ENCODE measurements at regions not wholly inside any gene's neighbourhood (a gene's known extent, or its start where the extent isn't known, plus 50 kb on each side); places are given as distances from the start of the nearest gene placed in this dataset.

DNA sequence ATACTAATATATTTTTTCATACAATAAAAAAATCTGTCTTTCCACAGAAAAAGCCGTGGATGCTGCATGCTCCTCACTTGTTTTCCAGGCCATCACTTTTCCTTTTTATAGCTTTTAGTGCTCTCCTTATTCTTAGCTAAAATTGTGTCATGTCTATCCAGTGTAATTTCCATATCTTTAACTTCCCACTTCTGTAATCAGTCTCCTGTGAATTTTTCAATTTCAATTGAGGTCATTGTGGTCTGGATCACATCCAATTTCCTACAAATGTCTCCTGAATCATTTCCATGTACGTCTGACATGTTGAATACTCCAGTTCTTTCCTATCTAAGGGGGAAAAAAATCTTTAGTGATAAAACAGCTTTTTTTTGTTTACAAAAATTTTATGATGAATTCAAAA, 838.2 kb upstream of the B3GALT2 start:
- Histone ChIP-seq H3K79me2 (ENCODE audit: insufficient read depth, low read length) (no peaks in the 10 kb centered on the region), H3K9ac (ENCODE audit: low read length) (no peak overlapping the region), H2AFZ (ENCODE audit: low read length) (0 out of 2 replicates have a peak overlapping the region, but pooled peaks have one; percentile 16), H3K9me3 (ENCODE audit: low read length) (peaks cover 2% of the 10 kb centered on the region; the same call in 1 of the 2 replicates), H3K4me3 (ENCODE audit: low read depth, low read length, poor library complexity, severe bottlenecking) (no peak overlapping the region), H3K4me1 (ENCODE audit: insufficient read depth, low read length, severe bottlenecking) (peaks cover 5% of the 10 kb centered on the region), H3K36me3 (ENCODE audit: insufficient read depth, low read length) (no peaks in the 10 kb centered on the region), H3K4me2 (ENCODE audit: low read length) (no peak overlapping the region), H4K20me1 (ENCODE audit: insufficient read depth, low read length) (no peaks in the 10 kb centered on the region), H3K27me3 (ENCODE audit: insufficient read depth, low read length) (no peaks in the 10 kb centered on the region), H3K27ac (ENCODE audit: low read depth, low read length, poor library complexity, severe bottlenecking) (no peak overlapping the region), H3K9me2 (ENCODE audit: low read depth, low read length) (no peaks in the 10 kb centered on the region), H3F3A (ENCODE audit: insufficient read depth, low read length) (no peaks in the 10 kb centered on the region)
- TF ChIP-seq EZH2 (IDR thresholded peaks at IDR 0.05; ENCODE audit: borderline replicate concordance, low read length): no peak
- TF ChIP-seq, protein P1, sequence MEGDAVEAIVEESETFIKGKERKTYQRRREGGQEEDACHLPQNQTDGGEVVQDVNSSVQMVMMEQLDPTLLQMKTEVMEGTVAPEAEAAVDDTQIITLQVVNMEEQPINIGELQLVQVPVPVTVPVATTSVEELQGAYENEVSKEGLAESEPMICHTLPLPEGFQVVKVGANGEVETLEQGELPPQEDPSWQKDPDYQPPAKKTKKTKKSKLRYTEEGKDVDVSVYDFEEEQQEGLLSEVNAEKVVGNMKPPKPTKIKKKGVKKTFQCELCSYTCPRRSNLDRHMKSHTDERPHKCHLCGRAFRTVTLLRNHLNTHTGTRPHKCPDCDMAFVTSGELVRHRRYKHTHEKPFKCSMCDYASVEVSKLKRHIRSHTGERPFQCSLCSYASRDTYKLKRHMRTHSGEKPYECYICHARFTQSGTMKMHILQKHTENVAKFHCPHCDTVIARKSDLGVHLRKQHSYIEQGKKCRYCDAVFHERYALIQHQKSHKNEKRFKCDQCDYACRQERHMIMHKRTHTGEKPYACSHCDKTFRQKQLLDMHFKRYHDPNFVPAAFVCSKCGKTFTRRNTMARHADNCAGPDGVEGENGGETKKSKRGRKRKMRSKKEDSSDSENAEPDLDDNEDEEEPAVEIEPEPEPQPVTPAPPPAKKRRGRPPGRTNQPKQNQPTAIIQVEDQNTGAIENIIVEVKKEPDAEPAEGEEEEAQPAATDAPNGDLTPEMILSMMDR (IDR thresholded peaks at IDR 0.05; ENCODE audit: low read length): no peak

DNA sequence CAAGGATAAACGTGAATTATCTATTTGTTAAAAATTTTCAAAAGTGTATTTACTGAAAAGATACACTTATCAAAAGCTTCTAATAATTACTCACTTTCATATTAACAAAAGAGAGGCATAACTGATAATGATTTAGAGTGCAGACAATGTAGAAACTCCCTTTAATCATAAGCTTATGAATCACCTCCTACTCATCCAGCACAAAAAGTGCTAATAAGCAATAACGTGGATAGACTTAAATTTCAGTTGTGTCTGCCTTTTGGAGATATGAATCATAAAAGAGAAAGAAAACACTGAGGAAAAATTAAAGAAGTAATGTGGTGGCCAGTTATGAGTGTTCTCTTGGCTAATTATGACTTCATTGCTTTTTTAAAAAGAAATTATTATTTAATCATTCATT, 827.6 kb upstream of the B3GALT2 start:
- Histone ChIP-seq H2AFZ (ENCODE audit: low read length) (peak overlapping the region; percentile 63; the same call in 1 of the 2 replicates), H3K79me2 (ENCODE audit: insufficient read depth, low read length) (no peaks in the 10 kb centered on the region), H3K4me2 (ENCODE audit: low read length) (no peak overlapping the region), H3K9ac (ENCODE audit: low read length) (no peak overlapping the region), H3K4me3 (ENCODE audit: low read depth, low read length, poor library complexity, severe bottlenecking) (no peak overlapping the region), H3K9me2 (ENCODE audit: low read depth, low read length) (no peaks in the 10 kb centered on the region), H3K4me1 (ENCODE audit: insufficient read depth, low read length, severe bottlenecking) (no peaks in the 10 kb centered on the region), H3F3A (ENCODE audit: insufficient read depth, low read length) (no peaks in the 10 kb centered on the region), H3K27me3 (ENCODE audit: insufficient read depth, low read length) (no peaks in the 10 kb centered on the region), H3K27ac (ENCODE audit: low read depth, low read length, poor library complexity, severe bottlenecking) (no peak overlapping the region), H3K36me3 (ENCODE audit: insufficient read depth, low read length) (no peaks in the 10 kb centered on the region), H3K9me3 (ENCODE audit: low read length) (no peaks in the 10 kb centered on the region), H4K20me1 (ENCODE audit: insufficient read depth, low read length) (no peaks in the 10 kb centered on the region)
- TF ChIP-seq, protein P1 (IDR thresholded peaks at IDR 0.05; ENCODE audit: low read length): no peak
- TF ChIP-seq EZH2 (IDR thresholded peaks at IDR 0.05; ENCODE audit: borderline replicate concordance, low read length): no peak

DNA sequence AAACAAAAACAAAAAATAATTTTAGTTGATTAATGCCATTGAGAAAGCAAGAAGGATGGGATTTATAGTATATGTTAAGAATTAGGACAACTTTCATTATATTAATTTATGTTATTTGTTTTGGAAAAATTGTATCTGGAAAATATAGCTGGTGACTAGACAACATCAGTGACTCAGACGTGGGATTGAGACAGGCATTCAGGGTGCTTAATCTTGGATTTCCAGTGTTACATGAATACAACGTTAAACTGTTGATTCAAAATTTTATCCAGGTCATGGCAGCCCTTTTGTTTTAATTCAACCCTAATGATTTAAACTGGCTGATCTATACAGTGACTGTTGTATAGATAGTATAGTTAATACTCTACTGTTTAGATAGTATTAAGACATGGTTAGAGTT, 827.1 kb upstream of the B3GALT2 start:
- Histone ChIP-seq H3K9ac (ENCODE audit: low read length) (no peak overlapping the region), H3K27ac (ENCODE audit: low read depth, low read length, poor library complexity, severe bottlenecking) (no peak overlapping the region), H4K20me1 (ENCODE audit: insufficient read depth, low read length) (no peaks in the 10 kb centered on the region), H2AFZ (ENCODE audit: low read length) (peak overlapping the region; percentile 69; the same call in 1 of the 2 replicates), H3K4me2 (ENCODE audit: low read length) (no peak overlapping the region), H3K27me3 (ENCODE audit: insufficient read depth, low read length) (no peaks in the 10 kb centered on the region), H3K9me3 (ENCODE audit: low read length) (no peaks in the 10 kb centered on the region), H3K4me1 (ENCODE audit: insufficient read depth, low read length, severe bottlenecking) (no peaks in the 10 kb centered on the region), H3F3A (ENCODE audit: insufficient read depth, low read length) (no peaks in the 10 kb centered on the region), H3K9me2 (ENCODE audit: low read depth, low read length) (no peaks in the 10 kb centered on the region), H3K4me3 (ENCODE audit: low read depth, low read length, poor library complexity, severe bottlenecking) (no peak overlapping the region), H3K79me2 (ENCODE audit: insufficient read depth, low read length) (no peaks in the 10 kb centered on the region), H3K36me3 (ENCODE audit: insufficient read depth, low read length) (no peaks in the 10 kb centered on the region)
- TF ChIP-seq, protein P1 (IDR thresholded peaks at IDR 0.05; ENCODE audit: low read length): no peak
- TF ChIP-seq EZH2 (IDR thresholded peaks at IDR 0.05; ENCODE audit: borderline replicate concordance, low read length): no peak
